DOHH2 (cell line): ENCODE measurements at regions not wholly inside any gene's neighbourhood (a gene's known extent, or its start where the extent isn't known, plus 50 kb on each side); places are given as distances from the start of the nearest gene placed in this dataset.

Experiments used
- H3F3A ChIP-seq: fragments of 200-600 bp; sonication (generic), shearing (Covaris generic); 2 replicates; pipeline ENCODE4 v1.6.0; 2016; ENCODE audit warnings: antibody characterized with exemption, mild to moderate bottlenecking; ENCODE audit not compliant: control insufficient read depth, insufficient read depth
- H3K27ac ChIP-seq: fragments of 200-600 bp; sonication (generic); 2 replicates; pipeline ENCODE4 v1.5.1; 2014; ENCODE audit warnings: low read depth, mild to moderate bottlenecking, low read length, moderate library complexity
- H3K27me3 ChIP-seq: fragments of 200-600 bp; sonication (generic); 2 replicates; pipeline ENCODE4 v1.6.1; 2014; ENCODE audit warnings: mild to moderate bottlenecking, low read length, mixed read lengths; ENCODE audit not compliant: control insufficient read depth
- H3K36me3 ChIP-seq: fragments of 200-600 bp; sonication (generic); 2 replicates; pipeline ENCODE4 v1.6.1; 2014; ENCODE audit warnings: mild to moderate bottlenecking, low read length, moderate library complexity, mixed read lengths; ENCODE audit not compliant: control insufficient read depth
- H3K4me1 ChIP-seq: fragments of 200-600 bp; sonication (generic); 2 replicates; pipeline ENCODE4 v1.6.1; 2014; ENCODE audit warnings: mild to moderate bottlenecking, low read length, mixed read lengths; ENCODE audit not compliant: control insufficient read depth
- H3K4me2 ChIP-seq: fragments of 200-600 bp; sonication (generic); 2 replicates; pipeline ENCODE4 v1.6.0; 2014; ENCODE audit warnings: mild to moderate bottlenecking, low read length, moderate library complexity
- H3K4me3 ChIP-seq: fragments of 200-600 bp; sonication (generic); 2 replicates; pipeline ENCODE4 v1.5.1; 2014; ENCODE audit warnings: mild to moderate bottlenecking, low read length, mixed read lengths
- H3K79me2 ChIP-seq: fragments of 200-600 bp; sonication (generic); 2 replicates; pipeline ENCODE4 v1.6.1; 2014; ENCODE audit warnings: mild to moderate bottlenecking, low read length, mixed read lengths; ENCODE audit not compliant: control insufficient read depth
- H3K9me2 ChIP-seq: fragments of 200-600 bp; sonication (generic); replicated peaks from 2 replicates; pipeline ENCODE4 v1.6.1; 2014; ENCODE audit warnings: mild to moderate bottlenecking, low read length, mixed read lengths; ENCODE audit not compliant: control insufficient read depth
- H3K9me3 ChIP-seq: fragments of 200-600 bp; sonication (generic); 2 replicates; pipeline ENCODE4 v1.6.1; 2014; ENCODE audit warnings: antibody characterized with exemption, low read length, mixed read lengths; ENCODE audit not compliant: control insufficient read depth, insufficient read depth
- H4K20me1 ChIP-seq: fragments of 200-600 bp; sonication (generic); 2 replicates; pipeline ENCODE4 v1.6.0; 2014; ENCODE audit warnings: low read depth, mild to moderate bottlenecking, antibody characterized with exemption, low read length, moderate library complexity; ENCODE audit not compliant: control insufficient read depth, insufficient read depth
- EZH2phosphoT487 ChIP-seq: fragments of 200-600 bp; sonication (generic); IDR thresholded peaks from 2 replicates; pipeline ENCODE4 v1.6.1; 2017; ENCODE audit warnings: borderline replicate concordance, mild to moderate bottlenecking, antibody characterized with exemption, low read length, moderate library complexity, mixed read lengths
- TF ChIP-seq, protein P1 (sequence below): fragments of 200-600 bp; sonication (generic); IDR thresholded peaks from one replicate; pipeline ENCODE4 v1.5.1; 2014; ENCODE audit warnings: antibody characterized with exemption, mild to moderate bottlenecking, low read depth, low read length; ENCODE audit not compliant: poor library complexity, severe bottlenecking

- no peaks in the 10 kb centered on the region for H3F3A ChIP-seq
Observed at GRCh38 chr5:98065261-98065909, 708.1 kb upstream of the RGMB start.

GRCh38 chr5:98066910-98067309 is 706.6 kb upstream of the RGMB start:
- Histone ChIP-seq H3K27ac (no peak overlapping the region), H3K9me3 (no peaks in the 10 kb centered on the region), H3K79me2 (no peaks in the 10 kb centered on the region), H3K27me3 (no peaks in the 10 kb centered on the region), H3K4me2 (no peak overlapping the region), H4K20me1 (no peaks in the 10 kb centered on the region), H3K4me3 (no peak overlapping the region), H3K4me1 (no peaks in the 10 kb centered on the region), H3K36me3 (no peaks in the 10 kb centered on the region), H3K9me2 (no peaks in the 10 kb centered on the region), H3F3A (no peaks in the 10 kb centered on the region)
- TF ChIP-seq, protein P1, sequence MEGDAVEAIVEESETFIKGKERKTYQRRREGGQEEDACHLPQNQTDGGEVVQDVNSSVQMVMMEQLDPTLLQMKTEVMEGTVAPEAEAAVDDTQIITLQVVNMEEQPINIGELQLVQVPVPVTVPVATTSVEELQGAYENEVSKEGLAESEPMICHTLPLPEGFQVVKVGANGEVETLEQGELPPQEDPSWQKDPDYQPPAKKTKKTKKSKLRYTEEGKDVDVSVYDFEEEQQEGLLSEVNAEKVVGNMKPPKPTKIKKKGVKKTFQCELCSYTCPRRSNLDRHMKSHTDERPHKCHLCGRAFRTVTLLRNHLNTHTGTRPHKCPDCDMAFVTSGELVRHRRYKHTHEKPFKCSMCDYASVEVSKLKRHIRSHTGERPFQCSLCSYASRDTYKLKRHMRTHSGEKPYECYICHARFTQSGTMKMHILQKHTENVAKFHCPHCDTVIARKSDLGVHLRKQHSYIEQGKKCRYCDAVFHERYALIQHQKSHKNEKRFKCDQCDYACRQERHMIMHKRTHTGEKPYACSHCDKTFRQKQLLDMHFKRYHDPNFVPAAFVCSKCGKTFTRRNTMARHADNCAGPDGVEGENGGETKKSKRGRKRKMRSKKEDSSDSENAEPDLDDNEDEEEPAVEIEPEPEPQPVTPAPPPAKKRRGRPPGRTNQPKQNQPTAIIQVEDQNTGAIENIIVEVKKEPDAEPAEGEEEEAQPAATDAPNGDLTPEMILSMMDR, result no peak
- no peak for TF ChIP-seq EZH2phosphoT487

More at GRCh38 chr5:98065261-98065909, 708.1 kb upstream of the RGMB start:
- H3K4me3 ChIP-seq, result no peak overlapping the region
- no peaks in the 10 kb centered on the region for H3K9me3 ChIP-seq
- TF ChIP-seq, protein P1, result no peak
- H4K20me1 ChIP-seq, result no peaks in the 10 kb centered on the region
- no peaks in the 10 kb centered on the region for H3K4me1 ChIP-seq
- no peak overlapping the region for H3K4me2 ChIP-seq
- H3K9me2 ChIP-seq, result no peaks in the 10 kb centered on the region
- H3K27ac ChIP-seq, result no peak overlapping the region
- no peaks in the 10 kb centered on the region for H3K79me2 ChIP-seq
- H3K27me3 ChIP-seq, result no peaks in the 10 kb centered on the region
- H3K36me3 ChIP-seq, result no peaks in the 10 kb centered on the region

DNA sequence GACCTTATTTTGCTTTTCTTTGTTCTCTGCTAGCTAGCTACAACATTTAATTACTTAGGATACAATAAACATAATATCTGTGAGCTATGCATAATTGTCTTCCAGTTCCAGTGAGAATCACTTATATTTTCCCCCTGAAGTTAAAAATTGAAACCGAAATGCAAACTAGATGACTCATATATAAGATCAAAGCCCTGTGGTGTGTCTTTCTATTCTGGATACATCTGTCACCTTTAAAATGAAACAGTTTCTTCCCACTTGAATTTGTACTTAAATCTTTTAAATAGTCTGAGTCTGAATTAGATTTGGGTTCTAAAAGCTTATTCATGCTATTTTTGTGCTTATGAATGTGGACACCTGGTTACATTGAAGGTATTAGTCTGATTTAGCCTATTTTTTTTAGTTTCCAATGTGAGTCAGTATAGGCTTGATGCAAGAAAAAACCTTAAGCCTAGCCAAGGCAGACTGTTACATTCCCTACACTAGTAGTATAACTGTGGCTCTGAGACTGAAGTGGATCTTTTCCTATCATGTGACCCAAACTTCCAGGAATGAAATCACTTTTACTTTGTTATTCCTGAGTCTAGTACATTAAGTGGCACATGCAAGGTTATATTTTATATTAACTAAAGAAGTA is 703.5 kb upstream of the RGMB start:
- Histone ChIP-seq H3K36me3 (no peaks in the 10 kb centered on the region), H3K4me3 (no peak overlapping the region), H3K4me2 (no peak overlapping the region)

More for the DNA sequence above, 703.5 kb upstream of the RGMB start:
- no peaks in the 10 kb centered on the region for H3K9me2 ChIP-seq
- no peaks in the 10 kb centered on the region for H3K9me3 ChIP-seq
- H4K20me1 ChIP-seq, result no peaks in the 10 kb centered on the region
- H3F3A ChIP-seq, result no peaks in the 10 kb centered on the region
- H3K27ac ChIP-seq, result no peak overlapping the region
- H3K27me3 ChIP-seq, result no peaks in the 10 kb centered on the region
- H3K4me1 ChIP-seq, result no peaks in the 10 kb centered on the region
- no peaks in the 10 kb centered on the region for H3K79me2 ChIP-seq
- TF ChIP-seq, protein P1, result no peak
- TF ChIP-seq EZH2phosphoT487, result no peak
